ENCODE measurements at regions not wholly inside any gene's neighbourhood (a gene's known extent, or its start where the extent isn't known, plus 50 kb on each side); places are given as distances from the start of the nearest gene placed in this dataset.

GRCh38 chr6:146989860-146990259, 214.4 kb upstream of the STXBP5 start:
- DNase-seq: no peak

- DNase-seq: no peak
Measured at GRCh38 chr6:146990284-146990683, 213.9 kb upstream of the STXBP5 start.

- DNase-seq: no peak
Measured at GRCh38 chr6:146990821-146991798, 213.1 kb upstream of the STXBP5 start.

GRCh38 chr6:146997062-146997461, 207.2 kb upstream of the STXBP5 start:
- DNase-seq: no peak

GRCh38 chr6:146999766-147000165, 204.5 kb upstream of the STXBP5 start:
- DNase-seq: no peak

GRCh38 chr6:147000545-147001488, 203.4 kb upstream of the STXBP5 start:
- no peak for DNase-seq

GRCh38 chr6:147001621-147002020, 202.6 kb upstream of the STXBP5 start:
- no peak for DNase-seq

- DNase-seq: no peak
Measured at GRCh38 chr6:147003186-147003585, 201.0 kb upstream of the STXBP5 start.

- DNase-seq: no peak
Measured at GRCh38 chr6:147005499-147005898, 198.7 kb upstream of the STXBP5 start.

GRCh38 chr6:147007441-147007840, 196.8 kb upstream of the STXBP5 start:
- no peak for DNase-seq

- DNase-seq: no peak
Measured at GRCh38 chr6:147009358-147009757, 194.9 kb upstream of the STXBP5 start.

GRCh38 chr6:147015674-147016073, 188.5 kb upstream of the STXBP5 start:
- no peak for DNase-seq

GRCh38 chr6:147016440-147016839, 187.8 kb upstream of the STXBP5 start:
- DNase-seq: no peak

- DNase-seq: no peak
Measured at GRCh38 chr6:147017153-147017552, 187.1 kb upstream of the STXBP5 start.

- DNase-seq: no peak
Measured at GRCh38 chr6:147019001-147019400, 185.2 kb upstream of the STXBP5 start.

GRCh38 chr6:147022041-147022440, 182.2 kb upstream of the STXBP5 start:
- DNase-seq: no peak

GRCh38 chr6:147023148-147023547, 181.1 kb upstream of the STXBP5 start:
- no peak for DNase-seq

- no peak for DNase-seq
Measured at GRCh38 chr6:147023581-147023980, 180.6 kb upstream of the STXBP5 start.

GRCh38 chr6:147029923-147030322, 174.3 kb upstream of the STXBP5 start:
- no peak for DNase-seq

GRCh38 chr6:147033267-147033666, 170.9 kb upstream of the STXBP5 start:
- DNase-seq: no peak

GRCh38 chr6:147035886-147036285, 168.3 kb upstream of the STXBP5 start:
- no peak for DNase-seq

- DNase-seq: no peak
Measured at GRCh38 chr6:147037881-147038280, 166.3 kb upstream of the STXBP5 start.

- no peak for DNase-seq
Measured at GRCh38 chr6:147040121-147040910, 163.9 kb upstream of the STXBP5 start.

Measured in midbrain (tissue), 1 donor.